Keratinocyte (primary cell): ENCODE measurements at regions not wholly inside any gene's neighbourhood (a gene's known extent, or its start where the extent isn't known, plus 50 kb on each side); places are given as distances from the start of the nearest gene placed in this dataset.

Experiments used
- DNase-seq: peaks from one replicate; pipeline ENCODE4 v3.0.0-alpha.2; 2011; ENCODE audit warnings: low read depth, missing footprints, low spot score
- FAIRE-seq: peaks from 2 replicates; lab custom pipeline; 2011; peaks lifted over from hg19 to GRCh38; lab: Jason Lieb, UNC
- H2AFZ ChIP-seq: 2 replicates; pipeline ENCODE4 v1.6.0; 2012; ENCODE audit warnings: low read length, control low read depth, inconsistent platforms; ENCODE audit not compliant: control insufficient read depth
- H3K27ac ChIP-seq: 2 replicates; pipeline ENCODE4 v1.5.1; 2011; ENCODE audit warnings: low read length; ENCODE audit not compliant: control insufficient read depth, insufficient read depth
- H3K27me3 ChIP-seq: 3 replicates; pipeline ENCODE4 v1.6.0; 2011; ENCODE audit warnings: low read length; ENCODE audit not compliant: control insufficient read depth, insufficient read depth; ENCODE audit errors: extremely low read depth
- H3K36me3 ChIP-seq, 2 experiments: 2 replicates in 1 of 2; 3 replicates in 1 of 2; pipeline ENCODE4 v1.5.1; 2011; ENCODE audit warnings: low read length in 2 of 2, mild to moderate bottlenecking in 1 of 2; ENCODE audit not compliant: control insufficient read depth in 2 of 2, insufficient read depth in 2 of 2; ENCODE audit errors: extremely low read depth in 1 of 2
- H3K4me1 ChIP-seq: 3 replicates; pipeline ENCODE4 v1.5.1; 2011; ENCODE audit warnings: low read length; ENCODE audit not compliant: control insufficient read depth, insufficient read depth; ENCODE audit errors: extremely low read depth
- H3K4me2 ChIP-seq: 3 replicates; pipeline ENCODE4 v1.6.0; 2011; ENCODE audit warnings: low read depth, low read length; ENCODE audit not compliant: control insufficient read depth, insufficient read depth; ENCODE audit errors: extremely low read depth
- H3K4me3 ChIP-seq, 3 experiments: fragments of 200-600 bp in 1 of 3; sonication (generic) in 1 of 3; 2 replicates in 2 of 3; 3 replicates in 1 of 3; pipeline ENCODE4 v1.5.1; 2011 to 2016; ENCODE audit warnings: low read length in 3 of 3, mild to moderate bottlenecking in 3 of 3, control low read depth in 2 of 3, inconsistent platforms in 1 of 3, low read depth in 1 of 3, mixed read lengths in 1 of 3, mixed run types in 1 of 3, moderate library complexity in 1 of 3; ENCODE audit not compliant: control insufficient read depth in 2 of 3, insufficient read depth in 2 of 3; ENCODE audit errors: extremely low read depth in 1 of 3
- H3K79me2 ChIP-seq: 2 replicates; pipeline ENCODE4 v1.6.0; 2012; ENCODE audit warnings: low read length; ENCODE audit not compliant: control insufficient read depth, insufficient read depth
- H3K9ac ChIP-seq: 3 replicates; pipeline ENCODE4 v1.6.0; 2011; ENCODE audit warnings: low read length; ENCODE audit not compliant: control insufficient read depth, insufficient read depth; ENCODE audit errors: extremely low read depth
- H3K9me1 ChIP-seq: 3 replicates; pipeline ENCODE4 v1.6.0; 2011; ENCODE audit warnings: low read length; ENCODE audit not compliant: control insufficient read depth, insufficient read depth; ENCODE audit errors: extremely low read depth
- H3K9me3 ChIP-seq: 2 replicates; pipeline ENCODE4 v1.5.1; 2012; ENCODE audit warnings: low read depth, low read length; ENCODE audit not compliant: control insufficient read depth
- H4K20me1 ChIP-seq: 3 replicates; pipeline ENCODE4 v1.6.0; 2011; ENCODE audit warnings: low read length; ENCODE audit not compliant: control insufficient read depth, insufficient read depth; ENCODE audit errors: extremely low read depth
- EZH2 ChIP-seq: IDR thresholded peaks from one replicate; pipeline ENCODE4 v1.6.1; 2012; ENCODE audit warnings: inconsistent platforms, mild to moderate bottlenecking, low read length, moderate library complexity
- dilution Hi-C: fragments of 300-500 bp; cut with MboI; formaldehyde crosslinking; loops from one replicate; pipeline ENCODE4 v1.7.0; 2020; ENCODE audit warnings: low sequenced_read_pairs; ENCODE audit not compliant: extremely low pct_ligation_motif_present
- TF ChIP-seq, protein P1 (sequence below), 3 experiments: IDR thresholded peaks in 1 of 3; conservative IDR thresholded peaks in 1 of 3; optimal IDR thresholded peaks in 1 of 3; 2 replicates in 2 of 3; 3 replicates in 1 of 3; pipeline versions ENCODE3 to v1.5.1; 2011; ENCODE audit warnings: low read length in 3 of 3, mild to moderate bottlenecking in 3 of 3, moderate library complexity in 2 of 3, control low read depth in 1 of 3, inconsistent platforms in 1 of 3; ENCODE audit not compliant: insufficient read depth in 2 of 3; ENCODE audit errors: extremely low read depth in 1 of 3

DNA sequence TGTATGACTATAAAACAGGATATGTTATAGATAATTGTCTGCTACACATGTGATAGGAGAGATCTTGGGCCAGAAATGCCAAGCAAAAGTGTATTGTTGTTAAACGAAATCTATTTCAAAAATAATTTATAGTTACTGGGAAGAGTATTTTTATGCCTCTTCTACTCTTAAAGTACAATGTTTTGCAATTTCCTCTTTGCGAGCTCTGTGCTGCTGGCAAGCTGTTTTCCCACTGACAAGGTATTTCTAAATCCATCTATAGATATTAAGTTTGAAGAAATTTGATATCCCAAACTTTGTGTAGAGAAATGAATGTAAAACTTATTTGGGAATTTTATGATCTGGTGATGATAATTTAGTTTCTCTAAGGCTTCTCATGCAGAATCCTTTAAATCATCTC lies 63.3 kb upstream of the PTGFR start:
- FAIRE-seq, result no peak

DNA sequence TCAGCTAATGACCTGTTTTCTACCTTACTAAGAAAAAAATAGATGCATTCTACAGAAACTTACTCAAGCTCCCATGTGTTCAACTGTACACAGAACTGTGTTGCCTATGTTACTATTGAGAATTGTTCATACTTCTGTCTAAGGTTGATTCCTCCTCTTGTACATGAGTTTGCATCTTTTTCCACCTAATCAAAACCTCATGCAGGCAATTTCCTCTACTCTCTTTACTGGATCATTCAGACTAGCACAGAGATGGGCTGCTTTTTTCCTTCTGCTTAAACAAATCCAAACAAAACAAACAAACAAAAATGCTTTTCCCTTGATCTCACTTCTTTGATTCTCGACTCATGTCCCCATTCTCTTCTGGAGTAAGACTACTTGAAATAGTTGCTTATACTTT lies 58.8 kb upstream of the PTGFR start:
- no peaks in the 10 kb centered on the region for H3K27me3 ChIP-seq
- no peak overlapping the region for H3K4me3 ChIP-seq
- no peaks in the 10 kb centered on the region for H3K9me1 ChIP-seq
- dilution Hi-C loops, result no loop called here
- TF ChIP-seq, protein P1, sequence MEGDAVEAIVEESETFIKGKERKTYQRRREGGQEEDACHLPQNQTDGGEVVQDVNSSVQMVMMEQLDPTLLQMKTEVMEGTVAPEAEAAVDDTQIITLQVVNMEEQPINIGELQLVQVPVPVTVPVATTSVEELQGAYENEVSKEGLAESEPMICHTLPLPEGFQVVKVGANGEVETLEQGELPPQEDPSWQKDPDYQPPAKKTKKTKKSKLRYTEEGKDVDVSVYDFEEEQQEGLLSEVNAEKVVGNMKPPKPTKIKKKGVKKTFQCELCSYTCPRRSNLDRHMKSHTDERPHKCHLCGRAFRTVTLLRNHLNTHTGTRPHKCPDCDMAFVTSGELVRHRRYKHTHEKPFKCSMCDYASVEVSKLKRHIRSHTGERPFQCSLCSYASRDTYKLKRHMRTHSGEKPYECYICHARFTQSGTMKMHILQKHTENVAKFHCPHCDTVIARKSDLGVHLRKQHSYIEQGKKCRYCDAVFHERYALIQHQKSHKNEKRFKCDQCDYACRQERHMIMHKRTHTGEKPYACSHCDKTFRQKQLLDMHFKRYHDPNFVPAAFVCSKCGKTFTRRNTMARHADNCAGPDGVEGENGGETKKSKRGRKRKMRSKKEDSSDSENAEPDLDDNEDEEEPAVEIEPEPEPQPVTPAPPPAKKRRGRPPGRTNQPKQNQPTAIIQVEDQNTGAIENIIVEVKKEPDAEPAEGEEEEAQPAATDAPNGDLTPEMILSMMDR (optimal IDR thresholded peaks at IDR 0.05 in 1 of 3, IDR thresholded peaks at IDR 0.05 in 1 of 3, conservative IDR thresholded peaks at IDR 0.05 in 1 of 3; ENCODE audit: extremely low read depth in 1 of 3, insufficient read depth in 2 of 3, low read length in 3 of 3), result no peak
- no peak for TF ChIP-seq EZH2
- H3K27ac ChIP-seq, result no peak overlapping the region
- no peaks in the 10 kb centered on the region for H3K9me3 ChIP-seq
- no peaks in the 10 kb centered on the region for H4K20me1 ChIP-seq
- no peaks in the 10 kb centered on the region for H3K79me2 ChIP-seq
- no peak for FAIRE-seq
- H3K4me2 ChIP-seq, result no peak overlapping the region
- no peak overlapping the region for H2AFZ ChIP-seq
- no peaks in the 10 kb centered on the region for H3K4me1 ChIP-seq
- no peak for DNase-seq
- H3K36me3 ChIP-seq, result no peaks in the 10 kb centered on the region
- H3K9ac ChIP-seq, result no peak overlapping the region

More for the DNA sequence above, 63.3 kb upstream of the PTGFR start:
- H3K9me3 ChIP-seq, result no peaks in the 10 kb centered on the region
- H3K4me1 ChIP-seq, result no peaks in the 10 kb centered on the region
- no peaks in the 10 kb centered on the region for H3K9me1 ChIP-seq
- no peak overlapping the region for H2AFZ ChIP-seq
- no peaks in the 10 kb centered on the region for H3K27me3 ChIP-seq
- dilution Hi-C loops, result no loop called here
- H3K4me2 ChIP-seq, result no peak overlapping the region
- H3K79me2 ChIP-seq, result no peaks in the 10 kb centered on the region
- H3K9ac ChIP-seq, result no peak overlapping the region
- no peak overlapping the region for H3K4me3 ChIP-seq
- no peaks in the 10 kb centered on the region for H3K36me3 ChIP-seq
- no peak for TF ChIP-seq EZH2
- TF ChIP-seq, protein P1 (optimal IDR thresholded peaks at IDR 0.05 in 1 of 3, IDR thresholded peaks at IDR 0.05 in 1 of 3, conservative IDR thresholded peaks at IDR 0.05 in 1 of 3; ENCODE audit: extremely low read depth in 1 of 3, insufficient read depth in 2 of 3, low read length in 3 of 3), result no peak
- no peak for DNase-seq
- H4K20me1 ChIP-seq, result no peaks in the 10 kb centered on the region
- no peak overlapping the region for H3K27ac ChIP-seq
